ENCODE measurements at regions not wholly inside any gene's neighbourhood (a gene's known extent, or its start where the extent isn't known, plus 50 kb on each side); places are given as distances from the start of the nearest gene placed in this dataset.

DNA sequence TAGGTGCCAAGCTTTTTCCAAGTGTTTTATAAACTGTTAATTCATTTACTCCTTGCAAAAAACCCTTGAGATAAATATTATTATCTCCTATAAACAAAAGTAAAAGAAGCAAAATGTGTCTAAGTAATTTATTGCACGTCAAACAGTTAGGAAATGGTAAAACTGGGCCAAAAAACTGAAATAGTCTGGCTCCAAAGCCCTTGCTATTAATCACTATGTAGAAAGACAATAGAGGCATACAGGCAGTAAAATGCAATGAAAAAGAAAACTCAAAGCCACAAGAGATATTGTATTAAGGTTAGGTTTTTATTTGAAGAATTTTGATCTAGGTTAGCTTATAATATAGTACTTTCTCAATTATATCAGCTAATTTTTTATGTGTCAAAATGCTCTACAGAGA is 457.7 kb downstream of the ANXA1 start:
- TF ChIP-seq, protein P1, sequence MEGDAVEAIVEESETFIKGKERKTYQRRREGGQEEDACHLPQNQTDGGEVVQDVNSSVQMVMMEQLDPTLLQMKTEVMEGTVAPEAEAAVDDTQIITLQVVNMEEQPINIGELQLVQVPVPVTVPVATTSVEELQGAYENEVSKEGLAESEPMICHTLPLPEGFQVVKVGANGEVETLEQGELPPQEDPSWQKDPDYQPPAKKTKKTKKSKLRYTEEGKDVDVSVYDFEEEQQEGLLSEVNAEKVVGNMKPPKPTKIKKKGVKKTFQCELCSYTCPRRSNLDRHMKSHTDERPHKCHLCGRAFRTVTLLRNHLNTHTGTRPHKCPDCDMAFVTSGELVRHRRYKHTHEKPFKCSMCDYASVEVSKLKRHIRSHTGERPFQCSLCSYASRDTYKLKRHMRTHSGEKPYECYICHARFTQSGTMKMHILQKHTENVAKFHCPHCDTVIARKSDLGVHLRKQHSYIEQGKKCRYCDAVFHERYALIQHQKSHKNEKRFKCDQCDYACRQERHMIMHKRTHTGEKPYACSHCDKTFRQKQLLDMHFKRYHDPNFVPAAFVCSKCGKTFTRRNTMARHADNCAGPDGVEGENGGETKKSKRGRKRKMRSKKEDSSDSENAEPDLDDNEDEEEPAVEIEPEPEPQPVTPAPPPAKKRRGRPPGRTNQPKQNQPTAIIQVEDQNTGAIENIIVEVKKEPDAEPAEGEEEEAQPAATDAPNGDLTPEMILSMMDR (IDR thresholded peaks at IDR 0.05 in 4 of 5, conservative IDR thresholded peaks at IDR 0.05 in 1 of 5) = no peak
- TF ChIP-seq POLR2A (IDR thresholded peaks at IDR 0.05) = no peak

Measured in gastrocnemius medialis (tissue), 4 donors.